HG02759 (cell line): ENCODE measurements at regions not wholly inside any gene's neighbourhood (a gene's known extent, or its start where the extent isn't known, plus 50 kb on each side); places are given as distances from the start of the nearest gene placed in this dataset.
A peak's percentile ranks its signal among the peaks of the same experiment; 100 is the strongest.

Experiments
- ATAC-seq: cut with Tn5 transposase; IDR thresholded peaks from one replicate; pipeline ENCODE4 v1.9.1; 2021; ENCODE audit warnings: mild to moderate bottlenecking, moderate library complexity; ENCODE audit not compliant: unreplicated experiment

DNA sequence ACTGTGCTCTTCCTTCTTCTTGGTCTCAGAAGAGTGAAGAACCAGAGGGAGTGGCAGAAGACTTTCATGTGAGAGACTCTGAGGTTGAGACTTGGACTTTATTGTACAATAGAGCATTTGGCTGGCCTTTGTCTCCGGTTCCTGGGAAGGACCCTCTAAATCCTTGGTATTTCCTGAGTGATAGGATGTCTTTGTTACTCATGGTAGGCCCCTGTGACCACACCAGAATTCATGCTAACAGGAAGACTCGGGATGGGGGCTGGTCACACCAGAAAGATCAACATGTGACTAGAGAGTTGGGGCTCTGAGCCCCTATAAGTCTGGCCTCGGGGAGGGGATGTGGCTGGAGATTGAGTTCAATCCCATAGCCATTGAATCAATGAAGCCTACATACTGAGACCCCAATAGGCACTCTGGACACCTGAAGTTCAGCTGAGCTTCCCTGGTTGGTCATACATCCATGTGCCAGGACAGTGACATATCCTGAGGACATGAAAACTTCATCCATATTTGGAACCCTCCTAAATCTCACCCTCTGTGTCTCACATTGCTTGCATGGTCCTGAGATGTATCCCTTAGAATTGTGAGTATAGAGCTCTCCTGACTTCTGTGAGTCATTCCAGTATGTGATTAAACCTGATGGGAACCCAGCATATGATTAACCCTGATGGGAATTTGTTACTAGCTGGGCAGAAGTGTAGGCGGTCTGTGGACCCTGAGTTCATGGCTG is 201.7 kb downstream of the GADD45G start:
- ATAC-seq, result no peak

DNA sequence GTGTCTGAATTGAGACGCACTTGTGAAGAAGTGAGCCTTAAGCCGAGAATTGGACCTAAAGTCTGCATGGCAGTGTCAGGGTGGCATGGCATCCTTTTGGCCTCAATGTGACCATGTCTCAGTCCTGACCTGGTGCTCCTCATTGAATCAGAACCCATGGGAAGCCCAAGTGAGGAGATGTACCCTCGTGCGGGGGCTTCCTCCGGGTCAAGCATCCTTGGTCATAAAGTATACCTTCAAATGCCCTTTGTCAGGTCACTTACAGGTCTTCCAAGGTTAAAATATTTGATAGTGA is 202.2 kb downstream of the GADD45G start:
- no peak for ATAC-seq

DNA sequence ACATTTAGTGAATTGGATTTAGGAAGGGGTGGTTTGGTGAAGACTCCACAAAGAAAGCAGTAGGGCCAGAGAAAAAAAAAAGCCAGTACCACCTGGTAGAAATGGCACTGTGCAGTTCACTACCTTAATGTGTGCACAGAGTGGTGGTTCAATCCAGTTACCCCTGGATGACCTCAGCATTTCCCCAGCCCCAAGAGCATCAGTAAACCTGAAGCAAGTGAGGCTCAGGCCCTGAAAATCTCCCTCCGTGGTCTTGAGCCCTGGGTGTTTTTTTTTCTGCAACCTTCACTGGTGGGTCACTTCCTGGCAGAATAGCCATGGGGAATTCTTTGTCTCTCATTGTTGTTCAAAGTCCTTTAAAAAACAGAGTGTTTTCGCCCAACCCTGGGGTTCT is 202.9 kb downstream of the GADD45G start:
- ATAC-seq, result no peak

DNA sequence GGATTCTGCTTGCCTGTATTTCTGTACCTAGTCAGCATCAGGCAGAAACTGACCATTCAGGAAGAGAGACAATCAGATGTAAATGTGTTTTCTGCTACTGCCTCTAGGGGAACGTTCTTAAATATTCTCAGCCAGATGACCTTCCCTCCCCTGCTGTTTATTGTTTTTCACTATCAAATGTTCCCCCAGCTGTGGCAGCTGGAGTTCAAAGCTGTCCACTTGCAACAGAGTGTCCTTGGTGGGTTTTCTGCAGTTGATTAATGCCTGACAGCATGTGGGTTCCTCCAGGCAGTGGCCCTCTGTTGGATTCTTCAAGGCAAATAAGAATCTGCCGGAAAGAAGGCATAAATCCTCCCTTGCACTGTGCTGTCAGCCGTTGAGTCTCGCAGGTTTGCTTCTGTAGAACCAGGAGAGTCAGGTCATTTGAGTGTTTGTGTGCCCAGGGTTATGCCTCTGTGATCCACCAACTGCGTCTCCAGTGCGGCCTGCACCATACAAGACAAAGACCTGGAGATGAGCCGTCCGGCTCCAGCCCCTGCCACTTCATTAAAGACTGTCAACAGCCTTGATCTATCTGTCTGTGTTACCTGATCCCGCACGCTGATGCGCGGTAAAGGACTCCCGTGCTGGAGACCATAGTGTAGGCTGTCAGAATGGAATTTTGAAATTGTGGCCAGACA is 203.4 kb downstream of the GADD45G start:
- no peak for ATAC-seq

DNA sequence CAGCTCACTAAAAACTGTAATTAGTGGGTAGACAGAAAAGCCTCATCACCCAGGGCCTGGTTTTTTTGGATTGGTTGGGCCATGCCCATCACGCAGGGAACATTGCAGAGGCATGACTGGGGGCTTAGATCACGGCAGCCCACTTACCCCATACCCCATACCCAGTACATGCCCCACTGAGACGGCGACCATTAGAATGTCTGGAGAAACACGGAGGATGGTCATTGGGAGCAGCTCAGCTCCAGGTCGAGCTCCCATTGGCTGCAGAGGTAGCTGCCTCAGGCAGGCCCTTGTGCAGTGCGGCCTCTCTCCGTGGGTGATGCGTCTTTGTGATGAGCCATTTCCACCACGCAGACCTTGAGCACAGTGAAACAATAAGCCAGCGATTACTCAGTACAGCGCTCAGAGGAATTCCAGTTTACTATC is 204.0 kb downstream of the GADD45G start:
- ATAC-seq, result no peak

DNA sequence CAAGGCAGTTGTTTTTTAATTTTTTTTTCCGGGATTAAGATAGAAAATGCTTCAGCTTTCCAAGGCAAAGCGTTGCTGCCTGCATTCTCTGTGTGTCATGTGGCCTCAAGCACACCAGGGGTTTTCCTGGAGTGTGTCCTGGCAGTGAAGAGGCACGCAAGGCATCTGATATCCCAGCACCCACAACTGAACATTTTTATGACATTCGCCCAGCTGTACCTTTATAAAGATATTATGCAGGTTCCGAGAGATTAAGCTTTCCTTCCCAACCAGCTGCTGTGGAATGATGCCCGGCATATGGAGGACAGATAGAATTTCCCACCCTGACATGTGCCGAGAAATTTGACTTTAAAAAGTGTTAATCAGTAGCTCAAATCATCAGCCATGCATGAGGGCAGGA is 205.6 kb downstream of the GADD45G start:
- ATAC-seq, result no peak

DNA sequence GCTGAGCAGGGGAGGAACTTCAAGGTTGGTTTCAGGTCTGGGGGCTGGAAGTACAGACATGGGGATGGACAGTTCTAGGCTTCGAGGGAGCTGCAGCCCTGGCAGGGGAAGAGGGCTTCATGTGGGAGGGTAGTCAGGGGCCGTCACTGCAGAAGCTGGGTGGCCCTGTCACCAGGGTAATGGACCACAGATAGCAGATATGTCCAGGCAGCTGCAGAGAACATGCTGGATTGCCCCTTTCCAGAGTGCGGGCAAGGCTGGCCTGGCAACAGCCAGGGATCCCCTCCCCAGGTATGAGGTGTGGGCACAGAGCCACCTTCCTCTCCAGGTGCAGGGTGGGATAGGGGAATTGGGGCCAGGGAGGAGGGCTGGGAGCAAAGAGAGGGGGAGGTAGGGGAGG is 206.5 kb downstream of the GADD45G start:
- no peak for ATAC-seq

DNA sequence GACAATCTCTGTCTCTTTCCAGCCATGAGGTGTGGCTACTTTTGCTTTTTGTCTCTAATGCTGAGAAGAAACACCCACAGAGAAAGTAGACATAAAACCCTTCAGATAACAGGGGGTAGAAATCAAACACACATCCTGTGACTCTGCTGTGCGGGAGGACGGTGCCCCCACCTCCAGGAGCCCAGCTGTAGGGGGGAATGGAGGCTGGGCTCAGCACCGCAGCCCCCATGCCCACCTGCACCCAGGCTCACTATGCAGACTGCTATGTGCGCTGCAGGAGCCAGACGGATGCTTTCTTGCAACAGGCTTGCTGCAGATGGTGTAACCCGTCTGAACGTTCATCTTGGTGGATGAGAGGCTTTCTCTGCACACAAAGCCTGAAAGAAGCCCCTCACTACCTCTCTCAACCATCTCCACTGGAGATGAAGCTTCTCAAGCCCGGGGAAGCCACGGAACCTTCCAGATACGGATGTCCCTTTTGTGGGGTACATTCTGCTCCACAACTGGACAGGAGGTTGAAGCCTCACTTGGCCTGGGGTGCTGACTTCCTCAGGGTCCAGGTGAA is 207.2 kb downstream of the GADD45G start:
- ATAC-seq, result no peak

DNA sequence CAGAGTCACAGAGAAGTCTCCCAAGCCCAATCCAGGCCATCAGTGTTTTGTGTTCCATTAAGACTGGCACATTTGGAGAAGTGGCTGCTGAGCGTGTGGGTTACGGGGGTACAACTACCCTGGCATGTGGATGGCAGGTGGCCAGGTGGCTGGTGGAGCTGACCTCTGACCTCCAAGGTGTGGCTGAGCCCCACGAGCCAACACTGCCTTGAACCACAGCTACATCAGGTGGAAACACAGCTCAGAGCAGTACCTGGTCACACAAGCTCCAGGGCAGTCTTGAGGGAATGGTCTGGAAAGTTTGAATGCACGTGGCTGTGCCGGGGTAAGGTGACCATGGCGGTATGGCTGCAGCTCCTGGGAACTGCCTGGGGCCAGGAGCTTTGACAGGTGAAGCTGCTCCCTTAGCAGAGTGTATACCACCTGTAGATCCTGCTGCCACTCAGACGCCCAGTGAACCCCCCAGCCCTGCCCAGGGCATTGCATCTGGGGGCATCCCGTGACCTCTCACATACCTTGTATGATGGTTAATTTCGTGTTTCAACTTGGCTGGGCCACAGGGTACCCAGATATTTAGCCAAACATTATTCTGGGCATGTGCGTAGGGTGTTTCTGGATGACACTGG is 207.9 kb downstream of the GADD45G start:
- ATAC-seq, result no peak

DNA sequence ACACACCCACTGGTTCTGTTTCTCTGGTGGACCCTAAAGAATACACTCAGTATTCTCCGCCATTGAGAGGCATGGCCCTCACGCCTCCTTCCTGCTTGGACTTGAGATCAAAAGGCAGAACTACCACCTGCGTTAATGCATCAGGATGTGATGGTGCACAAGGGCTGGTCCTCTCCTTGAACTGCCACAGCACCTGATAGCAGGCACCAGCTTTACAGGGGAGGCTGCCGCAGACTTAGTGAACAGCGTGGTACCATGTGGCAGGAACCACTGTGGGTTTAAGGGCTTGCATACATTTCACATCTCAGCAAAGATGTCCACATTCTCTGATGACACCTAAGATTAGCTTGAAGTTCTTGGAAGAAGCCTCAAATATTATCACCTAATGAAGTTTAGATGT is 208.7 kb downstream of the GADD45G start:
- no peak for ATAC-seq

DNA sequence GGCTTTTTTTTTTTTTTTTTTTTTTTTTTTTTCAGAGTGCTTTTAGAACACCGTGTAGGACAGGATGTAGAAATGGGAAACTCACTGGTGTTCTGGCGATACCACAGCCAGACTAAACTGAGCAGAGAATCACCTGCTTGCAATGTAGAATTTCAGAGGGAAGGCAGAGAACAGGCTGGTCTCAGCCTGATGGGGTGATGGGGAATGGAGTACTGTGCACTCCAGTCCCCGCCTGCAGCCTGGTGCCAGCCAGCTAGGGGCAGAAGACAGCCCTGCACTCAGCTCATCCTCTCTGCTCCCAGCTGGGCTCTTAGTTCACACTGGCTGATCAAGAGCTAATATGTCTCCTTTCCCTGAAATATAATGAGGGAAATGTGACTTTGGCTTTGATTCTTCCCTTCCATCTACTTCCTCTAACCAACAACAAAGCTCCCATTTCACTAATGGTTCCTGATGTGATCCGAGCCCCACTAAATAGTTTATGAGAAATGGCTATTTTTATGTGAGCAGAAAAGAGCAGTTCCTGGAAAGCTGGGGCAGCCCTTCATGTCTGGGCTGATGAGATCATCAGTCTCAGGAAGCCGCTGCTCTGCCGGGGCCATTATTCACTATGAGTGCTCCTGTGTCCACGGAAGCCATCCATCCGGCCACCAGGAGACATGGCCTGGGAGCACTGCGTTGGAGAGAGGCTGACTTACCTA is 209.7 kb downstream of the GADD45G start:
- ATAC-seq, result no peak

DNA sequence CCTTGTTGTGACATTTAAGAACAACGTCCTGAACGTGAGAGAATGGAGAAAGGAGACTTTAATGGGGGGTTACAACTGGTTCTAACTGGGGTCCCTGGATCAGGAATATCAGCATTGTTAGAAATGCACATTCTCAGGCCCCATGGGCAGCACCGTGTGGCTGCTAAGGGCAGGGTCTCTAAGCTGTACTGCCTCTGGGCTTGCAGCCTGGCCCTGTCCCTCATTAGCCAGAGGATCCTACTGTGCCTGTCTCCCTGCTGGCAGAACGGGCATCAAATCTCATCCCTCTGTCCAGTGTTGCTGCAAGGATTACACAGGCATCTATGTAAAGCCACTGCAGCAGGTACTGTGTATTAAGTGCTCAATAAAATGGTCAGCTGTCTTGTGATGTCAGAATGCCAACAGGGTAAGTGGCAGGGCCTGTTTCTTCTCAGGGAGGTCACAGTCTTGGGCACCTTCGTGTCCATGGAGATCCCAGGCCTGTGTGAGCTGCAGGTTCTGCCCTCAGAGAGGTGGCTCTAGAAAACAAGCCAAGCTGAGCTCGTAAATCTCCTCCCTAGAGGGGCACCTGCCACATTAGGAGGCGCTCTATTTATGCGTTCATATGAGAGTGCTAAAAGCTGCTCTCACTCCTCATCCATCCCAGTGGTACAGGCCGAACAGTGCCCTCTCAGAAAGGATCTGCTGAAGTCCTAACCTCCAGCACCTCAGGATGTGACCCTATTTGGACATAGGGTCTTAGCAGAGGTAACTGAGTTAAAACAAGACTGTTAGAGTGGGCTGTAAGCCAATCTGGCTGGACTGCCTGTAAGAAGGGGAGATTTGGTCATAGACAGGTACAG is 210.5 kb downstream of the GADD45G start:
- peak; percentile 61 for ATAC-seq

DNA sequence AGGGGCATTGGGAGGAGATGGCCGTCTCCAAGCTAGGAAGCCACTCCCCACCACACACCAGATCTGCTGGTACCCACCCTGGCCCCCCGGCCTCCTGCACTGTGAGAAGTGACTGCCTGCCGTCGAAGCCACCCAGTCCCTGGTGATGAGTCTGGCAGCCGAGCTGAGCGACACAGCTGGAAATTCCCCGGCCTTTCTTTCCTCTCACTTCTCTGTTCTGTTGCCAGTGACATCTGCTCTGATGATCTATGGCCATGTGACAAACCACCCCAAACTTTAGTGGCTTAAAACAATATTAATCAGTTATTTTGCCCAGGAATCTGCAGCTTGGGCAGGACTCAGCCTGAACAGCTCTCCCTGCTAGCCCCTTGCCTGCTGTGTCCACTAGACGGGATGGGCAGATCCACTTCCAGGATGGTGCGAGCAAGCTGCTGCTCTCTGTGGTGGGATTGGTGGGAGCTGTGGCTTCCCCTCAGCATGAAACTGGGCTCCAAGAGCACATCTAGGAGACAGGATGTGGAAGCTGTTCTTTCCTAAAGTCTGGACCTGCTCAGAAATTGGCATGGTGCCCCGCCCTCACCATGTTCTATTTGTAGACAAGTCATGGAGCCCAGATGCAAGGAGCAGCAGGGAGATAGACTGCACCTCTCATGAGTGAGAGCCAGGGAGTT is 211.2 kb downstream of the GADD45G start:
- peak; percentile 92 for ATAC-seq

DNA sequence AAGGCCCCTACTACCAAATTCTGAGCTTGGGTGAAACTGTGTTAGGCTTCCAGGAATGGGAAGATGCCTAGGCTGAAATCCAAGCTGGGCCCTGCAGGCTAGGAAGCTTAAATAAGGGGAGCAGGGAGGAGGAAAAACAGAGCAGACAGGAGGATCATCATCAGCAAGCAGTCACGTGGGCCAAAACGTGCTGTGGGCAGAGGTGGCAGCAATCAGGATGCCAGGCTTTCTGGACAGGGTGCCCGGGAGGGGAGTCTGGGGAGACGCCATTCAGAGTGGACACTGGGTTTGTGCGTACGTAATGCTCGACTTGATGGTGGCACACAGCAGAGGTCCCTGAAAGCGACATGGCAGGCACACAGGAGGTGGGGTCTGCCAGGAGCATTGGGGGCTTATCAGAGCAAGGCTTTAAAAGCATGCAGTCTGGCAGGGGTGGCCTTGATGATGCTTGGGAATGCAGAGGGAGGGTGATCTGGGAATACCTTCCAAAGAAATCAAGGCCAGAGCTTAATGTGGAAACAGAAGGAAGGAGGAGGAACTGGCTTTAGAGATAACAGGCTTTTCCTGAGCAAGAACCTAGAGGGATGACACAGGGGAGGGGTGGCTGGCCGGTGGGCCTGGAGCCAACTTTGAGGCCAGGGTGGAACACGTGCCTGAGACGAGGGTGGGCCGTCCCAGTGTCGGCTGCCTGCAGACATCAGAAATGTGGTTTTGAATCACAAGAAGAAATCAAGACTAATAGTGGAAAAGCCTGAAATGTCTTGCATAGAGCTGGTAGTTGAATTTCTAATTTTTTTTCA is 212.5 kb downstream of the GADD45G start:
- ATAC-seq, result no peak

DNA sequence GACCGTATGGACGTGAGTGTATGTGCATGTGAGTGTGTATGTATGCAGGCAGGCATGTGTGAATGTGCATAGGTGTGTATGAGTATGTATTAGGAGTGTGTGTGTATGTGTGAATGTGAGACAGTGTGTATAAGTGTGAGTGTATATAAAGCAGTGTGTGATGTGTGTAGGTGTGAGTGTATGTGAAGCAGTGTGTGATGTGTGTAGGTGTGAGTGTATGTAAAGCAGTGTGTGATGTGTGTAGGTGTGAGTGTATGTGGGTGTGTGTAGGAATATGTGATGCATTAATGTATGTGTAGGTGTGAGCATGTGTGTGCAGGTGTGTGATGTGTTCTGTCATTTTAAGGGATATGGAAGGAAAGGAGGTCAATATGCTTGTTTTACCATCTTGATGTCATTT is 215.5 kb downstream of the GADD45G start:
- no peak for ATAC-seq

DNA sequence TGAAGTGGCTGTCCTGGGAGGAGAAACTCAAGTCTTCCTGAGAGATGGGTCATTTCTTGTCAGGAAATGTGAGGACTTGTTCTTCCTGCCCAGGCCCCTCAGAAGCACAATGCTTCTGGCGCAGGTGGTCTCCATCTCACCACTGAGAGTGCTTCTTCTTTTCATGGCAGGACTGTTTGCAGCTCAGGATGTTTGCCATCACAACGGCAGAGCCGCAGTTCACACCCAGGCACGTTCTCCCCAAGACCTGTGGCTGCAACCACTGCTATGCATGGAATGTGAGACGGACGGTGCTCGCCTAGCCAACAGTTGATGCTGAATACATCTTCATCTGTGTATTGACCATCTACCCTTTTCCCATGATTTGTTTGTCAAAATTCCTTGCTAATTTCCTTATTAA is 216.3 kb downstream of the GADD45G start:
- ATAC-seq, result no peak

DNA sequence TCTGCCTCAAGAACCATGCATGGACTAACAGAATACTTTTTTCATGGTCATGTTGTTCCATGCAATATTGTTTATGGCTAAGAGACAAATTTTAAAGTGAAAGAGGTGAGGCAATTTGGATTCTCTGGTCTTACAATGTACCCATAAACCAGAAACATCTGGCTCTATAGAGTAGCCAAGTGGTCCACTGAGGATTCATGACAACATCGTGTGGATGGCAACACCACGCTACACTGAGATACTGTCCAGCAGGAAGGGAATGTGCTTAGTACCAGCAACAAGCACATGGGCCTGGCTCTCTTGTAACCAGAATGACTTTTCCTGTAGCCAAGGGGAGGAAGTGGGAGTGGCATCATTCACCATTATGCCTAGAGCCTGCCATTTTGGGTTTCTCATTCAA is 218.2 kb downstream of the GADD45G start:
- ATAC-seq, result no peak

DNA sequence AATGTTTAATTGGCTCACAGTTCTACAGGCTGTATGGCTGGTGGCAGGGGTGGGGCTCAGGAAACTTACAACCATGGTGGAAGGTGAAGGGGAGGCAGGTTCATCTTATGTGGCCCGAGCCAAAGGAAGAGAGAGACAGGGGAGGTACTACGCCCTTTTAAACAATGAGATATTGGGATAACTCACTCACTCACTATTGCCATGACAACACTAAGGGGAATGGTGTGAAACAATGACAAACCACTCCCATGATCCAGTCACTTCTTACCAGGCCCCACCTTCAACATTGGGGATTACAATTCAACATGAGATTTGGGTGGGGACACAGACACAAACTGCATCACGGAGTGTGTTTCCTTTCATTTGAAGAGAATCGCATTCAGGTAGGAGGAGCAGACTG is 220.9 kb downstream of the GADD45G start:
- ATAC-seq, result no peak

DNA sequence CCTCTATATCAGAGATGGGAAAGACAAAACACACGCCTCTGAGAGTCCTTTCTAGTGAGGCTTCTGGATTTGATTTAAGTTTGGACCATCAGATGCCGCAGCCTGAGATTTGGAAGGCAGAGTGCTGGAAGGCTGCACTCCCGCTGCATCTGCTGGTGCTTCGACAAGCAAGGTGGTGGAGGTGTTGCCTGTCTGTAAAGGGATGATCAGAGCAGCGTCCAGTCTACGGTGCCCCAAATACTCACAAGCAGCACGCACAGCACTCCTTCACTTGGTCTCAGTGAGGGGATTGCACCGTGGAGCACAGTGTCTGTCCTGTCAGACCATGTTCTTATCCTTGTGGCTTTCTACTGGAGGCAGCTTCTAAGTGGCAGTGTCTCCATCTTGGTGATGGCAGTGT is 221.4 kb downstream of the GADD45G start:
- ATAC-seq, result no peak
